ENCODE measurements at regions not wholly inside any gene's neighbourhood (a gene's known extent, or its start where the extent isn't known, plus 50 kb on each side); places are given as distances from the start of the nearest gene placed in this dataset.

- no peaks in the 10 kb centered on the region for H3K36me3 Mint-ChIP-seq
- ChIA-PET POLR2A (no interaction called here), CTCF (interaction anchor here (1.3 kb wide), 1 partner anchor 213 kb away, joined by 4 read pairs; no protein-coding TSS in a partner anchor)
- H3K9me3 Mint-ChIP-seq = no peaks in the 10 kb centered on the region
- H3K27me3 Mint-ChIP-seq (ENCODE audit: low read depth) = no peaks in the 10 kb centered on the region
- DNase-seq (ENCODE audit: low spot score) (no peak), ATAC-seq (no peak)
- no peak for TF ChIP-seq FOXP4 (CRISPR knock-in tag; IDR thresholded peaks at IDR 0.05)
- no peak for TF ChIP-seq CDX4 (CRISPR knock-in tag; IDR thresholded peaks at IDR 0.05; ENCODE audit: borderline replicate concordance)
- no peak for TF ChIP-seq FOXK1 (CRISPR knock-in tag; IDR thresholded peaks at IDR 0.05)
- TF ChIP-seq USF2 (CRISPR knock-in tag; IDR thresholded peaks at IDR 0.05) = no peak
- no peak for TF ChIP-seq JAZF1 (CRISPR knock-in tag; IDR thresholded peaks at IDR 0.05)
- no peak for TF ChIP-seq ZBTB43 (CRISPR knock-in tag; IDR thresholded peaks at IDR 0.05)
- H3K4me3 Mint-ChIP-seq = no peak overlapping the region
- no peak overlapping the region for H3K27ac Mint-ChIP-seq
- H3K4me1 Mint-ChIP-seq = peaks cover 6% of the 10 kb centered on the region
These were observed 303.6 kb downstream of the SP3 start for GRCh38 chr2:173661586-173661985.

- Mint-ChIP-seq H3K4me1 (peaks cover 14% of the 10 kb centered on the region), H3K27ac (no peak overlapping the region), H3K36me3 (no peaks in the 10 kb centered on the region), H3K4me3 (no peak overlapping the region), H3K27me3 (ENCODE audit: low read depth) (no peaks in the 10 kb centered on the region), H3K9me3 (no peaks in the 10 kb centered on the region)
- no peak for ATAC-seq
- CTCF ChIA-PET = interaction anchor here (0.6 kb wide), 1 partner anchor 82 kb away, joined by 3 read pairs; no protein-coding TSS in a partner anchor
- DNase-seq (ENCODE audit: low spot score) = no peak
- POLR2A ChIA-PET = no interaction called here
- TF ChIP-seq FOXP4 (CRISPR knock-in tag; IDR thresholded peaks at IDR 0.05) (no peak), CREB1 (CRISPR knock-in tag; IDR thresholded peaks at IDR 0.05) (no peak), TEAD1 (CRISPR knock-in tag; IDR thresholded peaks at IDR 0.05) (no peak), NR2C2 (CRISPR knock-in tag; IDR thresholded peaks at IDR 0.05) (no peak), ZNF423 (CRISPR knock-in tag; IDR thresholded peaks at IDR 0.05) (no peak), ERG (CRISPR knock-in tag; IDR thresholded peaks at IDR 0.05) (no peak), ZMAT4 (CRISPR knock-in tag; IDR thresholded peaks at IDR 0.05) (no peak), JAZF1 (CRISPR knock-in tag; IDR thresholded peaks at IDR 0.05) (no peak), ZNF232 (CRISPR knock-in tag; IDR thresholded peaks at IDR 0.05) (no peak), ZNF396 (CRISPR knock-in tag; IDR thresholded peaks at IDR 0.05; ENCODE audit: borderline replicate concordance) (no peak)
These were observed 301.8 kb downstream of the SP3 start for GRCh38 chr2:173663353-173663752.

All from WTC11 (cell line).